Dedifferentiated amniotic fluid mesenchymal stem cell (primary cell): ENCODE measurements at regions not wholly inside any gene's neighbourhood (a gene's known extent, or its start where the extent isn't known, plus 50 kb on each side); places are given as distances from the start of the nearest gene placed in this dataset.

Experiments
- DNase-seq: peaks from one replicate; pipeline ENCODE4 v3.0.0-alpha.2; 2016; ENCODE audit errors: extremely low spot score

DNA sequence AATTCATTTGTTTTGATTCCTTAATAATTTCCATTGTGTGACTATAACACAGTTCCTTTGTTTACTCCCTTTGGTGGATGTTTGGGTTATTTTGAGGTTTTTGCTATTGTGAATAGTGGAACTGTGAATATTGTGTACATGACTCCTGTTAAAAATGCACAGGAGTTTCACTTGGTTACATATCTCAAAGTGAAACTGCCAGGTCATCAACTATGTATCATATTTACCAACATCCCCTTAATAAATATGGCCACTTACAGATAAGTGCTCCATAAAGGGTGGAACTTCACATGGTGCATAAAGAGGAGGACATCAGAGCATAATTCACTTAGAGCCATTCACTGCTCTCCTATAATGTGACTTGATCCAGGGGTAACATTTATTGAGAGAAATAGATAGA lies 328.9 kb downstream of the SEC23A start:
- DNase-seq: no peak

GRCh38 chr14:38770251-38770650 lies 332.8 kb downstream of the SEC23A start:
- DNase-seq: no peak

GRCh38 chr14:38762845-38763244 lies 340.2 kb downstream of the SEC23A start:
- DNase-seq: no peak

GRCh38 chr14:38762426-38762825 lies 340.6 kb downstream of the SEC23A start:
- DNase-seq: no peak

GRCh38 chr14:38761033-38761432 lies 342.0 kb downstream of the SEC23A start:
- no peak for DNase-seq

GRCh38 chr14:38758661-38759060 lies 344.4 kb downstream of the SEC23A start:
- no peak for DNase-seq

DNA sequence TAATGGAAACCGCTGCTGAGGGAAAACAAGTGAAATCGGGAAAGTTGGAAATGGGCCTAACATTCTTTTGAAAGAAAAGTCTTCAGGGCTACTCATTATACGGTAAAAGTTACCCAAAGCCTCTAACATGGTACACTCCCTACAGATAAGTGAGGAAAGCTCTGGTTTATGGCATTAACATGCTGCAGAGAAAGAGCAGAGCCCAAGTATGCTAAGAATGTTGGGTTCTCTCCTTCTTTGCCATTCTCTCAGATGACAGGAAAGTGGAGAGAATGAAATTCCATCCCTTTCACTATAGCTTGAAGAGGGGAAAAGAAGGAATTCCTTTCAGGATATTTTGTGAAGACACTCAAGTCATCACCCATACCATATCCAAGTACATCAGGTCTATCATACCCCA lies 348.0 kb downstream of the SEC23A start:
- DNase-seq: no peak

DNA sequence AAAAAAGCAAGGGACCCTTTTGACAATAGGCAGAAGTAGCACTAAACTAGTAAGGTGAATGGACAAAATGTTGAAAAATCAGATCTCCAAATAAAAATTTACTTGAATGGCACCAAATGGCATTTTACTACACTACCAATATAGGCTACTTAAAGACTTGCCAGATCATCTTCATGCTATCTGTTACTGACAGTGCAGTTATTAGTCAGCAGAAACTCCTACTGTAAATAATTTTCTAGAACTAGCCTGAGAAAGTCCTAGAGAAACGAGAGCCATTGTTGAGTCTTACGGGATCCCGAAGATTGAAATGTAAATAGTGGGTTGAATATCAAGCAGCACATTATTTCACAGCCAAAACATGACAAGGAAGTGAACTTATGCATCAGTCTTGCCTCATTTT lies 350.3 kb downstream of the SEC23A start:
- no peak for DNase-seq

DNA sequence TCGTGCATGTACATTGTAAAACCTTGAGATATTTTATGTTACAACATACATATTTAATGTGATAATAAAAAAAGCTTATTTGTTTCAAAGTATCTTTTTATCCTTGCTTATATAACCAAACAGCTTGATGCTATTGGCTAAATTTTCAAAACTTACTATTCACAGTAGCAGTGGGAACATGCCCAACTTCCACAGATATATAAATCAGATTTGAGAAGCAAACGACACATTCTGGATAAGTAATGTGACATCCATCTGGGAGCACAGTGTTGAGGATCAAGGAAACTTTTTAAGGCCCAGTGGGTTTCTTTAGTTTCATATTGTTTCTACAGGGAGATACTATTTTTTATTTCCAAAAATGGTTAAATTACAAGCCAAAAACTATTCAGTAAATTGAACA lies 350.7 kb downstream of the SEC23A start:
- no peak for DNase-seq

GRCh38 chr14:38751459-38751858 lies 351.6 kb downstream of the SEC23A start:
- DNase-seq: no peak

- no peak for DNase-seq
These were observed 353.1 kb downstream of the SEC23A start for GRCh38 chr14:38749936-38750335.

GRCh38 chr14:38745861-38746260 lies 357.2 kb downstream of the SEC23A start:
- DNase-seq: no peak

GRCh38 chr14:38743966-38744584 lies 359.0 kb downstream of the SEC23A start:
- no peak for DNase-seq

GRCh38 chr14:38737686-38738407 lies 365.2 kb downstream of the SEC23A start:
- DNase-seq: no peak

DNA sequence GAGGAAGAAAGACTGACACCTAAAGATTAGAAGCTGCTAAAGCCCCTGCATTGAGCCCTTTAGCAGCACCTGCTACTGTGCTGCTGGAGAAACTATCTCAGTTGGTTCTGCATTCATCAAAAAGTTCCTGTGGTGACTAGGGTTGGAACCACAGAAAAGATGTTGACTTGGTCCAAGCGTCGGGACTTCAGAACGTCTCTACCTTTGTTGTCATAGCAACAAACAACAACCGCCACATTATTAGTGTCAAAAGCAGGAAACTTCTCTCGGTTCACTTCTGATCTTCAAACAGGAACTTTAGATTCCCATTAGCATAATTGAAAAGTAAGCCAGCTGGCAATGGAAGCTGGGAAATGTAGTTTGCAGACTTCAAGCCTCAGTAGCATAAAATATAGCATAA lies 368.0 kb downstream of the SEC23A start:
- no peak for DNase-seq

DNA sequence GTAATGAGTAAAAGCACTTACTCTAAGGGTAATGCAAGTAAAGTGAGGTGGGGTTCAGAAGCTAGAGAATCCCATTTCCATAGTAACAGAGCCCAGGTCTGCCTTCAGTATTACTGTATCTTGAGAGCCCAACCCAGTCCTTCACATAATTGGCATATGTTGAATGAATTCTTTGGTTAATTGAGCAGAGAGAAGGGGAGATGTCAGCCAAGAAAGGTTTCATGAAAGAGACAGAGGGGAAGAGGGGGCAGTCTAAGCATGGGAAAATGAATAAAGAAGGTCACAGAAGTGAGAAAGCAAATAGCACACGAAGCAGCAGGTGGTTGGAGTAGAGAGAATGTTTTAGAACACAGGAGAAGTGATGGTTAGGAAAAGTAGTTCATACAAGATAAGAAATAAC lies 371.1 kb downstream of the SEC23A start:
- DNase-seq: no peak

GRCh38 chr14:38730420-38730819 lies 372.6 kb downstream of the SEC23A start:
- no peak for DNase-seq

DNA sequence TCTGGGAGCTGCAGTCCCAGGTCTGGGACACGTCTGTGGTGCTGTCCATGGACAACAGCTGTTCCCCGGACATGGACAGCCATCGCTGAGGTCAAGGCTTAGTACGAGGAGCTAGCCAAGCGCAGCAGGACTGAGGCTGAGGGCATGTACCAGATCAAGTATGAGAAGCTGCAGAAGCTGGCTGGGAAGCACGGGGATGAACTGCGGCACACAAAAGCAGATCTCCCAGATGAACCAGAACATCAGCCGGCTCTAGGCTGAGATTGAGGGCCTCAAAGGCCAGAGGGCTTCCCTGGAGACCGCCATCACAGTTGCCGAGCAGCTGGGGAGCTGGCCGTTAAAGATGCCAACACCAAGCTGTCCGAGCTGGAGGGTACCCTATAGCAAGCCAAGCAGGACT lies 375.3 kb downstream of the SEC23A start:
- no peak for DNase-seq

DNA sequence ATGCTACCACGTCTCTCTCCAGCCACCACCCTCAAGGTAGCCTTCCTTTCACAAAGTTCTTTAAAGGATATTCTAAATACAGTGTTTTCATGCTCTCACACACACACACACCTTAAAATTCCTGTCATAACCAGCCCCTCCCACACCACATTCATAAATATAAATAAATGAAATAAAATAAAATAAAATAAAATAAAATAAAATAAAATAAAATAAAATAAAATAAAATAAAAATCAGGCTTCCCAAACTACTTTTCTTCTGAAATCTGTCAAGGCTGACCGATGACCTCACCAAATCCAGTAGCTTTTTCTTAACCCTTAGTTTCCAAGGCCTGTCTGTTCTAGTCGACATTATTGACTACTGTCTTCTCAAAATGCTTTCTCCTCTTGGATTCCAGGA lies 378.4 kb downstream of the SEC23A start:
- no peak for DNase-seq

GRCh38 chr14:38723959-38724358 lies 379.1 kb downstream of the SEC23A start:
- DNase-seq: no peak

- no peak for DNase-seq
These were observed 379.8 kb downstream of the SEC23A start for GRCh38 chr14:38723277-38723676.

- DNase-seq: peak; percentile 19
These were observed 381.1 kb downstream of the SEC23A start for GRCh38 chr14:38721822-38722431.

DNA sequence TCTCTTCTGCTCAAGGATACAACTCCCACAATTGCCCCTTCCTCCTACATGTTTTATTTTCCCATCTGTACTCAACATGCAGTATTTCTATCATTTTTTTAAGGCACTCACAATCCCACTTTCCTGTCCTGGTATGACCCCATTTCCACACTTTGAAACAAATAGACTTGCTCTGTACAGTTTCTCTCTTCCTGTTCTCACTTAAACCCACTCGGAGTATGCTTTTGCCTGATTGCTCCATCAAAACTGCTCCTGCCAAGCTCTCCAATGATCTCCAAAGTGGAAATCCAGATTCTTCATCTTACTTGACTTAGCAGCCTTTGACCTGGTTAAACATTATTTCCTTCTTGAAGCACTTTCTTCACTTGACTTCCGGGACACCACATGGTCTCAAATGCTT lies 384.5 kb downstream of the SEC23A start:
- no peak for DNase-seq
